HCT116 (cell line): ENCODE measurements at regions not wholly inside any gene's neighbourhood (a gene's known extent, or its start where the extent isn't known, plus 50 kb on each side); places are given as distances from the start of the nearest gene placed in this dataset.

Experiments
- ATAC-seq: fragments of 200-7000 bp; cut with Tn5 transposase; 2 replicates; pipeline ENCODE4 v1.9.1; 2020; ENCODE audit warnings: mild to moderate bottlenecking, moderate library complexity
- BruUV-seq: library from RNA; stranded (reverse); fragments of 400-500 nt; replicated peaks from 2 replicates; lab custom pipeline; 2021; lab: Mats Ljungman, UMichigan
- CTCF ChIA-PET: fragments of 300-600 bp; sonication (Branson Sonifier 250); formaldehyde crosslinking; loops from one replicate; lab custom pipeline; 2021; ENCODE audit warnings: antibody characterized with exemption; lab: Charles Lee
- POLR2A ChIA-PET: fragments of 300-600, 350-600 bp; sonication (Branson Sonifier 250); formaldehyde crosslinking; loops from one replicate; lab custom pipeline; 2021; ENCODE audit warnings: antibody characterized with exemption; lab: Charles Lee
- RAD21 ChIA-PET, 2 experiments: fragments of 300-600 bp; sonication (Branson Sonifier 250); formaldehyde crosslinking; loops; one replicate each; lab custom pipeline; 2023; ENCODE audit warnings: low total read pairs in 2 of 2; ENCODE audit not compliant: uncharacterized antibody in 2 of 2, unreplicated experiment in 2 of 2, low non-redundant PET in 1 of 2; lab: Charles Lee
- DNase-seq: peaks from one replicate; pipeline ENCODE4 v3.0.0-alpha.2; 2010; ENCODE audit warnings: low read depth, low spot score
- H2AFZ ChIP-seq: fragments of 200-600 bp; shearing (Covaris generic), sonication (generic); 2 replicates; pipeline ENCODE4 v1.6.1; 2017; ENCODE audit warnings: low read depth, mixed run types, mixed read lengths, antibody characterized with exemption, low read length; ENCODE audit not compliant: poor library complexity, severe bottlenecking
- H3K27ac ChIP-seq: 2 replicates; pipeline ENCODE4 v1.5.1; 2012; ENCODE audit warnings: low read depth, low read length
- H3K27me3 ChIP-seq: fragments of 200-600 bp; sonication (generic); 2 replicates; pipeline ENCODE4 v1.6.1; 2016; ENCODE audit warnings: mixed run types, low read length, mixed read lengths; ENCODE audit not compliant: insufficient read depth
- H3K36me3 ChIP-seq, 2 experiments: fragments of 200-500 bp in 1 of 2; fragments of 200-600 bp in 1 of 2; sonication (Bioruptor generic) in 1 of 2; sonication (generic) in 1 of 2; 2 replicates each; pipeline versions ENCODE4 v1.5.1 to v1.6.1; 2014 to 2016; ENCODE audit warnings: low read length in 2 of 2, inconsistent platforms in 1 of 2, mixed read lengths in 1 of 2, mixed run types in 1 of 2; ENCODE audit not compliant: insufficient read depth in 2 of 2, control insufficient read depth in 1 of 2
- H3K4me1 ChIP-seq, 2 experiments: fragments of 200-600 bp in 1 of 2; sonication (generic) in 1 of 2; 2 replicates each; pipeline versions ENCODE4 v1.5.1 to v1.6.1; 2012 to 2017; ENCODE audit warnings: low read length in 2 of 2, inconsistent platforms in 1 of 2, mild to moderate bottlenecking in 1 of 2, mixed read lengths in 1 of 2, mixed run types in 1 of 2, moderate library complexity in 1 of 2; ENCODE audit not compliant: insufficient read depth in 2 of 2, control insufficient read depth in 1 of 2
- H3K4me2 ChIP-seq: fragments of 200-600 bp; sonication (generic); 2 replicates; pipeline ENCODE4 v1.6.1; 2017; ENCODE audit warnings: mixed run types, low read length, mixed read lengths
- H3K4me3 ChIP-seq, 2 experiments: fragments of 200-600 bp in 1 of 2; sonication (generic) in 1 of 2; replicated peaks in 1 of 2; 2 replicates each; pipeline ENCODE4 v1.5.1; 2011 to 2016; ENCODE audit warnings: low read length in 2 of 2, control low read depth in 1 of 2, low read depth in 1 of 2, mild to moderate bottlenecking in 1 of 2, mixed read lengths in 1 of 2, mixed run types in 1 of 2
- H3K79me2 ChIP-seq: fragments of 200-600 bp; sonication (generic); 2 replicates; pipeline ENCODE4 v1.6.1; 2017; ENCODE audit warnings: mild to moderate bottlenecking, mixed run types, low read length, moderate library complexity, mixed read lengths; ENCODE audit not compliant: insufficient read depth
- H3K9ac ChIP-seq: fragments of 200-600 bp; sonication (generic); 2 replicates; pipeline ENCODE4 v1.6.1; 2016; ENCODE audit warnings: low read length, mixed read lengths
- H3K9me2 ChIP-seq: fragments of 200-600 bp; sonication (generic), shearing (Covaris generic); 2 replicates; pipeline ENCODE4 v1.6.1; 2017; ENCODE audit warnings: mixed run types, mild to moderate bottlenecking, moderate library complexity; ENCODE audit not compliant: insufficient read depth
- H3K9me3 ChIP-seq, 2 experiments: fragments of 200-500 bp in 1 of 2; fragments of 200-600 bp in 1 of 2; sonication (Bioruptor generic) in 1 of 2; sonication (generic) in 1 of 2; 2 replicates each; pipeline ENCODE4 v1.6.1; 2014 to 2017; ENCODE audit warnings: low read length in 2 of 2, mixed read lengths in 2 of 2, inconsistent platforms in 1 of 2, low read depth in 1 of 2, mild to moderate bottlenecking in 1 of 2, mixed run types in 1 of 2, moderate library complexity in 1 of 2; ENCODE audit not compliant: control insufficient read depth in 1 of 2, insufficient read depth in 1 of 2
- H4K20me1 ChIP-seq: fragments of 200-600 bp; sonication (generic), shearing (Covaris generic); 2 replicates; pipeline ENCODE4 v1.6.1; 2017; ENCODE audit warnings: mixed run types, mild to moderate bottlenecking, moderate library complexity; ENCODE audit not compliant: insufficient read depth
- CBX3 ChIP-seq: IDR thresholded peaks from 2 replicates; pipeline ENCODE4 v1.6.1; 2012; ENCODE audit warnings: low read depth
- CEBPB ChIP-seq: IDR thresholded peaks from 2 replicates; pipeline ENCODE4 v1.6.1; 2012; ENCODE audit warnings: low read depth
- ELF1 ChIP-seq: IDR thresholded peaks from 2 replicates; pipeline ENCODE4 v1.6.1; 2012; ENCODE audit warnings: low read depth, borderline replicate concordance
- EZH2phosphoT487 ChIP-seq: fragments of 200-600 bp; IDR thresholded peaks from 2 replicates; pipeline ENCODE4 v1.6.1; 2018; ENCODE audit warnings: antibody characterized with exemption, borderline replicate concordance
- FOSL1 ChIP-seq: IDR thresholded peaks from 2 replicates; pipeline ENCODE4 v1.6.1; 2012; ENCODE audit warnings: low read depth
- JUND ChIP-seq: IDR thresholded peaks from 2 replicates; pipeline ENCODE4 v1.6.1; 2012
- POLR2AphosphoS5 ChIP-seq: IDR thresholded peaks from 2 replicates; pipeline ENCODE4 v1.6.1; 2011; ENCODE audit warnings: mild to moderate bottlenecking, low read depth, low read length, moderate library complexity
- SIN3A ChIP-seq: IDR thresholded peaks from 2 replicates; pipeline ENCODE4 v1.6.1; 2012; ENCODE audit warnings: low read depth
- SP1 ChIP-seq: IDR thresholded peaks from 2 replicates; pipeline ENCODE4 v1.6.1; 2012; ENCODE audit warnings: low read depth
- SRF ChIP-seq: IDR thresholded peaks from 2 replicates; pipeline ENCODE4 v1.6.1; 2012; ENCODE audit warnings: low read depth
- TCF7L2 ChIP-seq: IDR thresholded peaks from 2 replicates; pipeline ENCODE4 v1.7.0; 2011; ENCODE audit warnings: borderline replicate concordance, inconsistent platforms; ENCODE audit not compliant: insufficient read depth, insufficient read length; ENCODE audit errors: extremely low read depth
- ZFX ChIP-seq: fragments of 450-650 bp; IDR thresholded peaks from 2 replicates; pipeline ENCODE4 v1.6.1; 2017
- ZNF274 ChIP-seq: fragments of 200-500 bp; sonication (Bioruptor generic); IDR thresholded peaks from 2 replicates; pipeline ENCODE4 v1.6.1; 2014; ENCODE audit warnings: mild to moderate bottlenecking, low read depth, low read length, inconsistent platforms
- intact Hi-C: fragments of 100-400 bp; cut with micrococcal nuclease; formaldehyde crosslinking; loops from 2 replicates; pipeline ENCODE4 v1.10.0; 2022
- TF ChIP-seq, protein P1 (sequence below), 3 experiments: fragments of 200-600 bp in 1 of 3; sonication (generic) in 1 of 3; IDR thresholded peaks in 2 of 3; conservative IDR thresholded peaks in 1 of 3; 2 replicates each; pipeline ENCODE4 v1.5.1; 2012 to 2017; ENCODE audit warnings: low read depth in 2 of 3, low read length in 2 of 3, antibody characterized with exemption in 1 of 3, borderline replicate concordance in 1 of 3, control low read depth in 1 of 3, mild to moderate bottlenecking in 1 of 3, mixed read lengths in 1 of 3, mixed run types in 1 of 3, moderate library complexity in 1 of 3; ENCODE audit not compliant: insufficient read depth in 1 of 3

DNA sequence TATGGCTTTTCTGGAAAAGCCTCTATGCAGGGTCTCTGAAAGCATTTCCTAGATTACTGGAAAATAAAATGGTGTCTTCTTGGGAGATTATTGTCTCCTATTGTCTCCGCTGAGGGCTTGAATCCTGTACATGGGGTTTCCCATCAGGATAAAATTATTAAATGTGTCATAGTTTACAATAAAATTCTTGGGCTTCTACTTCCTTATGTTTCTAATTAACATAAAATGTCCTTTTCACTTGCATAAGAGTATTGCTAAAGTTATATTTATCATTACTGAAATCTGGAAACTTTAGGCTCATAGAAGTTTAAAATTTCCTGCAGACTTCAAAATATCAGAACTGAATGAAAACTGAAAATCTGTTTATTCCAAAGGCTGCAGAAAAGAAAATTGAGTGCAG is 595.5 kb upstream of the AGTR1 start:
- no peaks in the 10 kb centered on the region; the same call in 1 of the 2 replicates for H3K9me2 ChIP-seq
- no peaks in the 10 kb centered on the region for H4K20me1 ChIP-seq
- CTCF ChIA-PET, result no interaction called here
- no peak overlapping the region for H2AFZ ChIP-seq
- no peak overlapping the region for H3K4me3 ChIP-seq
- no peak overlapping the region for H3K27ac ChIP-seq
- no peaks in the 10 kb centered on the region for H3K36me3 ChIP-seq
- no peak overlapping the region for H3K9ac ChIP-seq
- intact Hi-C loops, result no loop called here
- no peak for DNase-seq
- no peaks in the 10 kb centered on the region for H3K4me1 ChIP-seq
- POLR2A ChIA-PET, result no interaction called here
- H3K4me2 ChIP-seq, result no peak overlapping the region
- no TSS peak for BruUV-seq
- TF ChIP-seq FOSL1 (no peak), CBX3 (no peak), POLR2AphosphoS5 (no peak), SIN3A (no peak), ZNF274 (no peak), SP1 (no peak), ZFX (no peak), ELF1 (no peak), CEBPB (no peak), EZH2phosphoT487 (no peak), SRF (no peak), JUND (no peak), TCF7L2 (no peak)
- TF ChIP-seq, protein P1, sequence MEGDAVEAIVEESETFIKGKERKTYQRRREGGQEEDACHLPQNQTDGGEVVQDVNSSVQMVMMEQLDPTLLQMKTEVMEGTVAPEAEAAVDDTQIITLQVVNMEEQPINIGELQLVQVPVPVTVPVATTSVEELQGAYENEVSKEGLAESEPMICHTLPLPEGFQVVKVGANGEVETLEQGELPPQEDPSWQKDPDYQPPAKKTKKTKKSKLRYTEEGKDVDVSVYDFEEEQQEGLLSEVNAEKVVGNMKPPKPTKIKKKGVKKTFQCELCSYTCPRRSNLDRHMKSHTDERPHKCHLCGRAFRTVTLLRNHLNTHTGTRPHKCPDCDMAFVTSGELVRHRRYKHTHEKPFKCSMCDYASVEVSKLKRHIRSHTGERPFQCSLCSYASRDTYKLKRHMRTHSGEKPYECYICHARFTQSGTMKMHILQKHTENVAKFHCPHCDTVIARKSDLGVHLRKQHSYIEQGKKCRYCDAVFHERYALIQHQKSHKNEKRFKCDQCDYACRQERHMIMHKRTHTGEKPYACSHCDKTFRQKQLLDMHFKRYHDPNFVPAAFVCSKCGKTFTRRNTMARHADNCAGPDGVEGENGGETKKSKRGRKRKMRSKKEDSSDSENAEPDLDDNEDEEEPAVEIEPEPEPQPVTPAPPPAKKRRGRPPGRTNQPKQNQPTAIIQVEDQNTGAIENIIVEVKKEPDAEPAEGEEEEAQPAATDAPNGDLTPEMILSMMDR (IDR thresholded peaks at IDR 0.05 in 2 of 3, conservative IDR thresholded peaks at IDR 0.05 in 1 of 3; ENCODE audit: borderline replicate concordance in 1 of 3, insufficient read depth in 1 of 3, low read depth in 2 of 3, low read length in 2 of 3), result no peak
- TF ChIP-seq, all 23 proteins: peak for 0
- no peak for ATAC-seq
- no peaks in the 10 kb centered on the region for H3K79me2 ChIP-seq
- RAD21 ChIA-PET, result no interaction called here
- H3K27me3 ChIP-seq, result no peaks in the 10 kb centered on the region
- H3K9me3 ChIP-seq, result no peaks in the 10 kb centered on the region
